MM.1S (cell line): ENCODE measurements at regions not wholly inside any gene's neighbourhood (a gene's known extent, or its start where the extent isn't known, plus 50 kb on each side); places are given as distances from the start of the nearest gene placed in this dataset.

Source experiments
- DNase-seq: peaks from one replicate; pipeline ENCODE4 v3.0.0-alpha.2; 2015
- H2AFZ ChIP-seq: fragments of 300-600 bp; sonication (generic); 2 replicates; pipeline ENCODE4 v1.6.0; 2016; ENCODE audit warnings: antibody characterized with exemption, low read length
- H3F3A ChIP-seq: fragments of 300-600 bp; sonication (generic); 2 replicates; pipeline ENCODE4 v1.6.1; 2016; ENCODE audit warnings: mild to moderate bottlenecking, antibody characterized with exemption, low read length, moderate library complexity, mixed read lengths; ENCODE audit not compliant: insufficient read depth
- H3K27ac ChIP-seq: fragments of 300-600 bp; sonication (generic); 2 replicates; pipeline ENCODE4 v1.5.1; 2016; ENCODE audit warnings: mild to moderate bottlenecking, low read length
- H3K27me3 ChIP-seq: fragments of 300-600 bp; sonication (generic); replicated peaks from 2 replicates; pipeline ENCODE4 v1.6.0; 2016; ENCODE audit warnings: low read length; ENCODE audit not compliant: insufficient read depth
- H3K36me3 ChIP-seq: fragments of 300-600 bp; sonication (generic); replicated peaks from 2 replicates; pipeline ENCODE4 v1.6.1; 2016; ENCODE audit warnings: mild to moderate bottlenecking, low read length, mixed read lengths; ENCODE audit not compliant: insufficient read depth
- H3K4me1 ChIP-seq: fragments of 300-600 bp; sonication (generic); 2 replicates; pipeline ENCODE4 v1.6.1; 2016; ENCODE audit warnings: low read length, mixed read lengths
- H3K4me2 ChIP-seq: fragments of 300-600 bp; sonication (generic); 2 replicates; pipeline ENCODE4 v1.6.0; 2016; ENCODE audit warnings: low read depth, low read length
- H3K4me3 ChIP-seq: fragments of 300-600 bp; sonication (generic); 2 replicates; pipeline ENCODE4 v1.5.1; 2016; ENCODE audit warnings: low read length, mixed read lengths
- H3K79me2 ChIP-seq: fragments of 300-600 bp; sonication (generic); 2 replicates; pipeline ENCODE4 v1.6.1; 2016; ENCODE audit warnings: mixed run types, low read length, mixed read lengths
- H3K9ac ChIP-seq: fragments of 300-600 bp; sonication (generic); 2 replicates; pipeline ENCODE4 v1.6.1; 2016; ENCODE audit warnings: low read length, mixed read lengths
- H3K9me2 ChIP-seq: fragments of 300-600 bp; sonication (generic); replicated peaks from 2 replicates; pipeline ENCODE4 v1.6.1; 2016; ENCODE audit warnings: mild to moderate bottlenecking, low read length, mixed read lengths; ENCODE audit not compliant: insufficient read depth
- H3K9me3 ChIP-seq: fragments of 300-600 bp; sonication (generic); replicated peaks from 2 replicates; pipeline ENCODE4 v1.6.1; 2016; ENCODE audit warnings: mild to moderate bottlenecking, low read length, mixed read lengths; ENCODE audit not compliant: insufficient read depth
- H4K20me1 ChIP-seq: fragments of 300-600 bp; sonication (generic); 2 replicates; pipeline ENCODE4 v1.6.1; 2016; ENCODE audit warnings: mild to moderate bottlenecking, low read length, moderate library complexity, mixed read lengths; ENCODE audit not compliant: insufficient read depth
- CTCF ChIP-seq: fragments of 300-600 bp; sonication (generic); IDR thresholded peaks from 2 replicates; pipeline ENCODE4 v1.5.1; 2016; ENCODE audit warnings: antibody characterized with exemption, low read length, mixed read lengths
- EZH2 ChIP-seq: fragments of 300-600 bp; sonication (generic); optimal IDR thresholded peaks from 2 replicates; pipeline ENCODE3; 2017; ENCODE audit warnings: low read depth, mild to moderate bottlenecking, antibody characterized with exemption, low read length, mixed read lengths
- EZH2phosphoT487 ChIP-seq: fragments of 300-600 bp; sonication (generic); IDR thresholded peaks from 2 replicates; pipeline ENCODE4 v1.6.1; 2018; ENCODE audit warnings: antibody characterized with exemption, low read length

- DNase-seq = no peak
- no peaks in the 10 kb centered on the region for H4K20me1 ChIP-seq
- H3K36me3 ChIP-seq = no peaks in the 10 kb centered on the region
- H3K4me1 ChIP-seq = no peaks in the 10 kb centered on the region
- H2AFZ ChIP-seq = no peak overlapping the region
- no peaks in the 10 kb centered on the region for H3K27me3 ChIP-seq
- no peaks in the 10 kb centered on the region for H3F3A ChIP-seq
- H3K9me3 ChIP-seq = no peaks in the 10 kb centered on the region
- TF ChIP-seq EZH2phosphoT487 (no peak), CTCF (no peak), EZH2 (no peak)
- no peaks in the 10 kb centered on the region for H3K79me2 ChIP-seq
- H3K9ac ChIP-seq = no peak overlapping the region
- H3K4me3 ChIP-seq = no peak overlapping the region
- no peaks in the 10 kb centered on the region for H3K9me2 ChIP-seq
- no peak overlapping the region for H3K4me2 ChIP-seq
- H3K27ac ChIP-seq = no peak overlapping the region
These were observed 60.6 kb upstream of the C1orf21 start for GRCh38 chr1:184326278-184326677.

GRCh38 chr1:184329245-184329953 lies 57.4 kb upstream of the C1orf21 start:
- no peaks in the 10 kb centered on the region for H3K4me1 ChIP-seq
- no peak for DNase-seq
- no peak overlapping the region for H3K27ac ChIP-seq
- no peaks in the 10 kb centered on the region for H3K9me3 ChIP-seq
- no peaks in the 10 kb centered on the region for H3F3A ChIP-seq
- H3K36me3 ChIP-seq = no peaks in the 10 kb centered on the region
- H2AFZ ChIP-seq = no peak overlapping the region
- no peak overlapping the region for H3K9ac ChIP-seq
- no peaks in the 10 kb centered on the region for H3K79me2 ChIP-seq
- TF ChIP-seq EZH2 = no peak
- no peaks in the 10 kb centered on the region for H4K20me1 ChIP-seq
- H3K4me2 ChIP-seq = no peak overlapping the region
- H3K4me3 ChIP-seq = no peak overlapping the region
- H3K9me2 ChIP-seq = no peaks in the 10 kb centered on the region
- H3K27me3 ChIP-seq = no peaks in the 10 kb centered on the region

- Histone ChIP-seq H3K36me3 (no peaks in the 10 kb centered on the region), H3K79me2 (no peaks in the 10 kb centered on the region), H2AFZ (no peak overlapping the region), H3F3A (no peaks in the 10 kb centered on the region), H3K9ac (no peak overlapping the region), H3K27ac (no peak overlapping the region), H3K9me3 (no peaks in the 10 kb centered on the region), H4K20me1 (no peaks in the 10 kb centered on the region), H3K9me2 (no peaks in the 10 kb centered on the region), H3K4me2 (no peak overlapping the region), H3K4me3 (no peak overlapping the region), H3K4me1 (no peaks in the 10 kb centered on the region), H3K27me3 (no peaks in the 10 kb centered on the region)
- TF ChIP-seq CTCF (no peak), EZH2phosphoT487 (no peak), EZH2 (no peak)
- DNase-seq = no peak
These were observed 56.6 kb upstream of the C1orf21 start for GRCh38 chr1:184329962-184330868.
